GM23338 (cell line): ENCODE measurements at regions not wholly inside any gene's neighbourhood (a gene's known extent, or its start where the extent isn't known, plus 50 kb on each side); places are given as distances from the start of the nearest gene placed in this dataset.

ENCODE experiments used
- ATAC-seq: fragments of 200-7000 bp; cut with Tn5 transposase; 3 replicates; pipeline ENCODE4 v1.9.1; 2020
- DNase-seq: peaks from one replicate; pipeline ENCODE4 v3.0.0-alpha.2; 2015; ENCODE audit warnings: low spot score
- H2AFZ ChIP-seq: fragments of 200-600 bp; sonication (generic); 2 replicates; pipeline ENCODE4 v1.8.0; 2016; ENCODE audit warnings: antibody characterized with exemption, mild to moderate bottlenecking, moderate library complexity
- H3F3A ChIP-seq: fragments of 200-600 bp; sonication (generic); replicated peaks from 2 replicates; pipeline ENCODE4 v1.8.0; 2017; ENCODE audit warnings: antibody characterized with exemption, mixed run types, low read depth
- H3K27ac ChIP-seq: fragments of 200-600 bp; sonication (generic); 2 replicates; pipeline ENCODE4 v1.6.1; 2016; ENCODE audit warnings: low read depth
- H3K27me3 ChIP-seq: fragments of 200-600 bp; sonication (generic); 2 replicates; pipeline ENCODE4 v1.8.0; 2016; ENCODE audit warnings: mild to moderate bottlenecking, mixed run types, moderate library complexity; ENCODE audit not compliant: insufficient read depth
- H3K36me3 ChIP-seq: fragments of 200-600 bp; sonication (generic); 2 replicates; pipeline ENCODE4 v1.8.0; 2016; ENCODE audit warnings: mild to moderate bottlenecking; ENCODE audit not compliant: insufficient read depth
- H3K4me1 ChIP-seq: fragments of 200-600 bp; sonication (generic); 2 replicates; pipeline ENCODE4 v1.8.0; 2016; ENCODE audit warnings: mild to moderate bottlenecking, moderate library complexity; ENCODE audit not compliant: insufficient read depth
- H3K4me2 ChIP-seq: fragments of 200-600 bp; sonication (generic); 2 replicates; pipeline ENCODE4 v1.7.1; 2017; ENCODE audit warnings: mixed run types
- H3K4me3 ChIP-seq: fragments of 200-600 bp; sonication (generic); 2 replicates; pipeline ENCODE4 v1.6.1; 2016; ENCODE audit warnings: mixed run types
- H3K79me2 ChIP-seq: fragments of 200-600 bp; sonication (generic); replicated peaks from 2 replicates; pipeline ENCODE4 v1.8.0; 2017; ENCODE audit warnings: mild to moderate bottlenecking; ENCODE audit not compliant: insufficient read depth
- H3K9me2 ChIP-seq: fragments of 200-600 bp; sonication (generic); 2 replicates; pipeline ENCODE4 v1.8.0; 2017; ENCODE audit not compliant: insufficient read depth
- H4K20me1 ChIP-seq: fragments of 200-600 bp; sonication (generic); replicated peaks from 2 replicates; pipeline ENCODE4 v1.8.0; 2017; ENCODE audit warnings: mild to moderate bottlenecking; ENCODE audit not compliant: insufficient read depth
- H3K27ac Mint-ChIP-seq: 2 replicates; pipeline ENCODE4 v1.8.0; 2020; ENCODE audit warnings: inconsistent platforms, mild to moderate bottlenecking, moderate library complexity, mixed read lengths
- H3K27me3 Mint-ChIP-seq: 3 replicates; pipeline ENCODE4 v1.8.0; 2022; ENCODE audit warnings: low read depth, mild to moderate bottlenecking, moderate library complexity, mixed read lengths, inconsistent platforms; ENCODE audit not compliant: insufficient read depth, poor library complexity
- H3K36me3 Mint-ChIP-seq: 3 replicates; pipeline ENCODE4 v1.8.0; 2021; ENCODE audit warnings: low read depth, mild to moderate bottlenecking, inconsistent platforms, moderate library complexity, mixed read lengths
- H3K4me1 Mint-ChIP-seq: 3 replicates; pipeline ENCODE4 v1.8.0; 2020; ENCODE audit warnings: mild to moderate bottlenecking, inconsistent platforms, mixed read lengths
- H3K4me3 Mint-ChIP-seq: 3 replicates; pipeline ENCODE4 v1.8.0; 2021; ENCODE audit warnings: moderate library complexity, mild to moderate bottlenecking, inconsistent platforms, mixed read lengths
- H3K9me3 Mint-ChIP-seq: 3 replicates; pipeline ENCODE4 v1.8.0; 2020; ENCODE audit warnings: moderate library complexity, mild to moderate bottlenecking, inconsistent platforms, mixed read lengths
- CREB1 ChIP-seq: fragments of 250-450 bp; sonication (Bioruptor Pico); IDR thresholded peaks from 2 replicates; pipeline ENCODE4 v1.5.0; 2020; ENCODE audit warnings: low read depth, mild to moderate bottlenecking, moderate library complexity
- ETS1 ChIP-seq: IDR thresholded peaks from 2 replicates; pipeline ENCODE4 v1.6.1; 2016; ENCODE audit warnings: antibody characterized with exemption
- EZH2phosphoT487 ChIP-seq: fragments of 200-600 bp; sonication (generic); IDR thresholded peaks from one replicate; pipeline ENCODE4 v1.8.1; 2018; ENCODE audit warnings: antibody characterized with exemption; ENCODE audit not compliant: unreplicated experiment
- NANOG ChIP-seq: IDR thresholded peaks from 2 replicates; pipeline ENCODE4 v1.6.1; 2016; ENCODE audit warnings: antibody characterized with exemption, borderline replicate concordance
- STAT1 ChIP-seq: IDR thresholded peaks from one replicate; pipeline ENCODE4 v1.6.1; 2016; ENCODE audit warnings: antibody characterized with exemption; ENCODE audit not compliant: unreplicated experiment
- ZNF331 ChIP-seq: fragments of 250-450 bp; sonication (Bioruptor Pico); IDR thresholded peaks from 2 replicates; pipeline ENCODE4 v1.5.0; 2020; ENCODE audit warnings: low read depth, mild to moderate bottlenecking, moderate library complexity
- ZNF462 ChIP-seq: fragments of 250-450 bp; sonication (Bioruptor Pico); IDR thresholded peaks from 2 replicates; pipeline ENCODE4 v1.5.0; 2020; ENCODE audit warnings: mild to moderate bottlenecking, moderate library complexity

DNA sequence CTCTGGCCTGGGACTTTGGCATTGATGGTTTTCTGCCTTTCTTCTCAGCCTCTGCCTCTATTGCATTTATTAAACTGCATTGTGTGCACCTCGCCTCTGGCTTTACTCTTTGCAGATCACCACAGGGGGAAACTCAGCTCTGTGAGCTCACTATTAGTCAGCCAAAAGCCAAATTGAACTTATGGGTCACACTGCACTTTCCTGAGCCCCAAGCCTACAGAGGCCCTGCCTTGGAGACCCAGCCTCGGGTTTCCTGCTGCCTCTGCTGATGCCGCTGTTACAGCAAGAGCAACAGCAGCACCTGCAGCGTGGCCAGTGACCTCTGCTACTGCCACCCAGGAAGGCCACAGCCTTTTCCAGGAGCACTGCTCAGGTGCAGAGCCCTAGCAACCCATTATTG lies 122.5 kb downstream of the DAD1 start:
- Histone ChIP-seq H4K20me1 (no peaks in the 10 kb centered on the region), H3K4me2 (no peak overlapping the region), H3K27me3 (no peaks in the 10 kb centered on the region), H3K36me3 (no peaks in the 10 kb centered on the region), H3K9me2 (no peaks in the 10 kb centered on the region), H3K79me2 (no peaks in the 10 kb centered on the region), H3F3A (no peaks in the 10 kb centered on the region), H2AFZ (peak overlapping the region; percentile 69; the same call in 1 of the 2 replicates), H3K4me1 (no peaks in the 10 kb centered on the region), H3K27ac (no peak overlapping the region), H3K4me3 (no peak overlapping the region)
- peaks cover 3% of the 10 kb centered on the region; the same call in 2 of the 3 replicates for H3K4me1 Mint-ChIP-seq
- no peak for ATAC-seq
- no peaks in the 10 kb centered on the region for H3K9me3 Mint-ChIP-seq
- H3K27ac Mint-ChIP-seq = peak overlapping the region; percentile 32; the same call in 1 of the 2 replicates
- no peak overlapping the region for H3K4me3 Mint-ChIP-seq
- no peak for DNase-seq
- no peaks in the 10 kb centered on the region for H3K36me3 Mint-ChIP-seq
- peaks cover 3% of the 10 kb centered on the region for H3K27me3 Mint-ChIP-seq
- no peak for TF ChIP-seq ZNF462
- TF ChIP-seq NANOG = no peak
- no peak for TF ChIP-seq EZH2phosphoT487
- TF ChIP-seq CREB1 (CRISPR knock-in tag) = no peak
- TF ChIP-seq STAT1 = no peak
- no peak for TF ChIP-seq ZNF331
- no peak for TF ChIP-seq ETS1
